ENCODE measurements at regions not wholly inside any gene's neighbourhood (a gene's known extent, or its start where the extent isn't known, plus 50 kb on each side); places are given as distances from the start of the nearest gene placed in this dataset.

GRCh38 chr10:47238331-47239095 lies 61.5 kb upstream of the GDF10 start:
- TF ChIP-seq CTCF (IDR thresholded peaks at IDR 0.05; ENCODE audit: poor library complexity) (no peak), EZH2 (IDR thresholded peaks at IDR 0.05; ENCODE audit: borderline replicate concordance) (no peak), EZH2phosphoT487 (IDR thresholded peaks at IDR 0.05; ENCODE audit: low read depth, severe bottlenecking, unreplicated experiment) (no peak)

Measured in hepatocyte (in vitro differentiated cells).